Heart left ventricle (tissue), 13 donors: ENCODE measurements at regions not wholly inside any gene's neighbourhood (a gene's known extent, or its start where the extent isn't known, plus 50 kb on each side); places are given as distances from the start of the nearest gene placed in this dataset.

ENCODE experiments used
- POLR2A ChIP-seq, 2 donors: fragments of 450-650 bp; IDR thresholded peaks; one replicate each; pipeline ENCODE4 v1.6.1; 2017; ENCODE audit warnings: antibody characterized with exemption in 2 of 2, mild to moderate bottlenecking in 2 of 2, moderate library complexity in 2 of 2
- TF ChIP-seq, protein P1 (sequence below), 12 donors: fragments of 200-600 bp; sonication (generic) in 4 of 12; IDR thresholded peaks; one replicate each; pipeline versions ENCODE4 v1.5.0 to v1.8.0; 2018 to 2022; ENCODE audit warnings: antibody characterized with exemption in 12 of 12, mild to moderate bottlenecking in 5 of 12
- donor health status: ischemic (EF 13 %, LVEDD 7.1; RV severe dilation, severe dysfunction).
- donor health status: DM: no; HTN: yes; CAD: no.
- donor health status: DM: no; HTN: no; CAD: no.
- donor health status: ischemic (EF 25% LVEDD 6.9; RV normal size, moderate dysfunction).
- donor health status: ischemic (EF 25% LVEDD 5.7; RV mildly dilated, moderate dysfunction).
- donor health status: ischemic (EF 35%, LVEDD 5.7; RV mildly dilated, moderate dysfunction).
- donor health status: nonischemic (EF 11% LVEDD 7.7; RV severe dilation, severe dysfunction).
- donor health status: DM: yes; HTN: yes; CAD: no.
- donor health status: PGD.
- donor health status: ischemic (EF 29% LVEDD 5.4; RV normal size, mild dysfunction).
- donor health status: nonischemic (EF 23%, LVEDD 6.1; RV moderate dilation, normal function).

DNA sequence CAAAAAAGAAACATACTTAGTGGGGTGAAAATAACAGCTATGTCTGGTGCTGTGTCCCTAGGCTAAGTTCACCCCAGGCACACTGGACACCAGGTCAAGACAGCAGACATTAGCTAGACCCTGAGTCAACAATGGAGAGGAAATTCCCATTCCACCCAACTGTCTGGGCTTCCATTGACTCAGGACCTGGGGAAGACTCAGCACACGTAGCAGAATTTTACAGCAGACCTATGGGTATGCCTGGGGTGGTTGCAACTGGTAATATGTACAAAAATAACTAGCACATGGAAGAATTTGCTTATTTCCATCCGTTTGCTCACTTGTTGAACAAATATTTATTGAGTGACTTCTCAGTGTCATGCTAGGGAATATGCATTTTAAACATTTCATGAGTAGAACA is 117.0 kb downstream of the GAS1 start:
- no peak for TF ChIP-seq POLR2A (IDR thresholded peaks at IDR 0.05)
- TF ChIP-seq, protein P1, sequence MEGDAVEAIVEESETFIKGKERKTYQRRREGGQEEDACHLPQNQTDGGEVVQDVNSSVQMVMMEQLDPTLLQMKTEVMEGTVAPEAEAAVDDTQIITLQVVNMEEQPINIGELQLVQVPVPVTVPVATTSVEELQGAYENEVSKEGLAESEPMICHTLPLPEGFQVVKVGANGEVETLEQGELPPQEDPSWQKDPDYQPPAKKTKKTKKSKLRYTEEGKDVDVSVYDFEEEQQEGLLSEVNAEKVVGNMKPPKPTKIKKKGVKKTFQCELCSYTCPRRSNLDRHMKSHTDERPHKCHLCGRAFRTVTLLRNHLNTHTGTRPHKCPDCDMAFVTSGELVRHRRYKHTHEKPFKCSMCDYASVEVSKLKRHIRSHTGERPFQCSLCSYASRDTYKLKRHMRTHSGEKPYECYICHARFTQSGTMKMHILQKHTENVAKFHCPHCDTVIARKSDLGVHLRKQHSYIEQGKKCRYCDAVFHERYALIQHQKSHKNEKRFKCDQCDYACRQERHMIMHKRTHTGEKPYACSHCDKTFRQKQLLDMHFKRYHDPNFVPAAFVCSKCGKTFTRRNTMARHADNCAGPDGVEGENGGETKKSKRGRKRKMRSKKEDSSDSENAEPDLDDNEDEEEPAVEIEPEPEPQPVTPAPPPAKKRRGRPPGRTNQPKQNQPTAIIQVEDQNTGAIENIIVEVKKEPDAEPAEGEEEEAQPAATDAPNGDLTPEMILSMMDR (IDR thresholded peaks at IDR 0.05), result no peak
